Heart left ventricle (tissue), 16 donors: ENCODE measurements at regions not wholly inside any gene's neighbourhood (a gene's known extent, or its start where the extent isn't known, plus 50 kb on each side); places are given as distances from the start of the nearest gene placed in this dataset.

Source experiments
- ATAC-seq, 4 donors: fragments of 200-7000 bp; cut with Tn5 transposase; one replicate each; pipeline ENCODE4 v1.9.1; 2020 to 2022; ENCODE audit warnings: moderate library complexity in 4 of 4, mild to moderate bottlenecking in 3 of 4, moderate number of reproducible peaks in 1 of 4
- DNase-seq, 5 donors: peaks; one replicate each; pipeline ENCODE4 v3.0.0-alpha.2; 2020
- H3K27ac ChIP-seq, 12 donors: fragments of 200-600 bp; sonication (generic) in 4 of 12; one replicate each; pipeline versions ENCODE4 v1.5.0 to v1.8.0; 2016 to 2022; ENCODE audit warnings: mild to moderate bottlenecking in 2 of 12
- H3K27me3 ChIP-seq, 9 donors: fragments of 200-600 bp; sonication (generic) in 2 of 9; one replicate each; pipeline versions ENCODE4 v1.5.1 to v1.8.0; 2016 to 2022; ENCODE audit warnings: mild to moderate bottlenecking in 3 of 9
- H3K36me3 ChIP-seq, 9 donors: fragments of 200-600 bp; sonication (generic) in 2 of 9; one replicate each; pipeline versions ENCODE4 v1.5.0 to v1.8.0; 2018 to 2022; ENCODE audit warnings: mild to moderate bottlenecking in 2 of 9
- H3K4me1 ChIP-seq, 12 donors: fragments of 200-600 bp; sonication (generic) in 4 of 12; one replicate each; pipeline versions ENCODE4 v1.5.0 to v1.8.0; 2016 to 2022; ENCODE audit warnings: mild to moderate bottlenecking in 3 of 12
- H3K4me3 ChIP-seq, 12 donors: fragments of 200-600 bp; sonication (generic) in 4 of 12; one replicate each; pipeline versions ENCODE4 v1.5.0 to v1.8.0; 2017 to 2022; ENCODE audit warnings: mild to moderate bottlenecking in 9 of 12, moderate library complexity in 4 of 12
- H3K9me3 ChIP-seq, 12 donors: fragments of 200-600 bp; sonication (generic) in 4 of 12; one replicate each; pipeline versions ENCODE4 v1.5.0 to v1.8.0; 2016 to 2022; ENCODE audit warnings: mild to moderate bottlenecking in 1 of 12
- CTCF ChIP-seq, 12 donors: fragments of 200-600 bp; sonication (generic) in 4 of 12; IDR thresholded peaks; one replicate each; pipeline versions ENCODE4 v1.5.0 to v1.8.0; 2018 to 2022; ENCODE audit warnings: antibody characterized with exemption in 12 of 12, mild to moderate bottlenecking in 5 of 12
- POLR2A ChIP-seq, 2 donors: fragments of 450-650 bp; IDR thresholded peaks; one replicate each; pipeline ENCODE4 v1.6.1; 2017; ENCODE audit warnings: antibody characterized with exemption in 2 of 2, mild to moderate bottlenecking in 2 of 2, moderate library complexity in 2 of 2
- WGBS, 4 donors: extraction: QIAGEN DNeasy Blood & Tissue Kit in 2 of 4; methylation state at CpG; one replicate each; pipeline versions ENCODE4 v1.1.5 to v1.1.7; 2013 to 2018; 5-methylcytosine and 5-hydroxymethylcytosine counted together
- intact Hi-C, 10 donors: fragments of 100-400 bp; cut with DNase I; formaldehyde crosslinking; loops; one replicate each; pipeline versions ENCODE4 v1.11.1 to v1.14.2; 2022
- donor health status: ischemic (EF 13 %, LVEDD 7.1; RV severe dilation, severe dysfunction).
- donor health status: healthy with polysubstance abuse.
- donor health status: DM: no; HTN: yes; CAD: no.
- donor health status: DM: no; HTN: no; CAD: no.
- donor health status: ischemic (EF 25% LVEDD 6.9; RV normal size, moderate dysfunction).
- donor health status: ischemic (EF 25% LVEDD 5.7; RV mildly dilated, moderate dysfunction).
- donor health status: healthy.
- donor health status: DM: yes; HTN: yes; CAD: no.
- donor health status: ischemic (EF 35%, LVEDD 5.7; RV mildly dilated, moderate dysfunction).
- donor health status: nonischemic (EF 11% LVEDD 7.7; RV severe dilation, severe dysfunction).
- donor health status: DM: yes; HTN: yes; CAD: no.
- donor health status: PGD.
- donor health status: ischemic (EF 29% LVEDD 5.4; RV normal size, mild dysfunction).
- donor health status: nonischemic (EF 23%, LVEDD 6.1; RV moderate dilation, normal function).

DNA sequence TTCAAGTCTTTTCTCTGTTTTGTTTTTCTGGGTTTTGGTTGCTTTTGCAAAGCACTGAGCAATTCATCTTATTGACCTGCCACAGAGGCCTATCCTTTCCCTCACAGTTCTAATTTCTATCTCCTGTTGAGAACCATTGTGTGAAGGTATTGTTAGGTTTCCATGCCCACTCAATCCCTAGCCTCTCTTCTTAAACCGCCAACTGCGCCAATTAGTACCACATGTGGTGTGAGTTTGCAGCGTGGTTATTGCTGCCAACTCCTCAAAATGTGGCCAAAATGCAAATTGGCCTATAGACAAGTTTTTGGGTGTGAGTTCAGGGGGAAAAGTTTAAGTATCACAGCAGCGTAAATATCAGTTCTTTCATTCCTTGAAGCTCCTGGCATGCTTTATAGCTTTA, 232.6 kb downstream of the FLRT2 start:
- intact Hi-C loops: no loop called here
- Histone ChIP-seq H3K9me3 (no peaks in the 10 kb centered on the region), H3K4me1 (no peaks in the 10 kb centered on the region), H3K36me3 (no peaks in the 10 kb centered on the region), H3K27ac (no peak overlapping the region), H3K27me3 (no peaks in the 10 kb centered on the region), H3K4me3 (no peak overlapping the region)
- ATAC-seq (no peak), DNase-seq (no peak)
- no peak for TF ChIP-seq POLR2A (IDR thresholded peaks at IDR 0.05)
- no peak for TF ChIP-seq CTCF (IDR thresholded peaks at IDR 0.05)
- WGBS, 4 donors: 89 to 93% (median 91%) methylated on average over 4 of the region's 4 CpGs

DNA sequence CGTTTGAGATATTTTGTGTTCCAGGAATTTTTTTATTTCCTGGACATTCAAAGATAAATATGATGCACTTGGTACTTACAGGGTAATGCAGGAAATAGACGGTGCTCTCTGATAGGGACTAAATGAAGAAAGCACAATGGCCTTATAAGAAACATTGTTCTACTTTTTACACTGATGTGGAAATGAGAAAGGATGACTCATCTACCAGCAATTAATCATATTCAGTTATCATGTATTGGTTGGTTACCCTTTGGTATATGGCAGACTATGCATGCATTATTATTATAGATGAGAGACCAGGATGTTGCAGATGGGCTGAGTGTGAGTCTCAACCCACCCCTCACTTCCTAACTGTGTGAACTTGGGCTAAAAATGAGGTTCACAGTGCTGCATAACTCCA, 222.2 kb downstream of the FLRT2 start:
- WGBS, 4 donors: 36 to 57% (median 38%) methylated on average over 2 of the region's 2 CpGs
- ATAC-seq: no peak
- Histone ChIP-seq H3K4me1 (no peaks in the 10 kb centered on the region), H3K36me3 (no peaks in the 10 kb centered on the region), H3K9me3 (peaks cover 0 to 17% (median 0%) of the 10 kb centered on the region in 12 donors), H3K27ac (no peak overlapping the region), H3K4me3 (no peak overlapping the region), H3K27me3 (no peaks in the 10 kb centered on the region)
- intact Hi-C loops: no loop called here
- TF ChIP-seq CTCF (IDR thresholded peaks at IDR 0.05) (no peak), POLR2A (IDR thresholded peaks at IDR 0.05) (no peak)
- no peak for DNase-seq

GRCh38 chr14:85744573-85744972, 214.6 kb downstream of the FLRT2 start:
- 88 to 91% (median 89%) methylated on average over 4 of the region's 4 CpGs for WGBS, 4 donors
- H3K27ac ChIP-seq: no peak overlapping the region
- intact Hi-C loops: no loop called here
- no peaks in the 10 kb centered on the region for H3K4me1 ChIP-seq
- ATAC-seq: no peak
- TF ChIP-seq CTCF (IDR thresholded peaks at IDR 0.05): no peak
- no peak for TF ChIP-seq POLR2A (IDR thresholded peaks at IDR 0.05)
- H3K4me3 ChIP-seq: no peak overlapping the region
- H3K36me3 ChIP-seq: no peaks in the 10 kb centered on the region
- no peak for DNase-seq
- peaks cover 0 to 17% (median 0%) of the 10 kb centered on the region in 12 donors for H3K9me3 ChIP-seq
- H3K27me3 ChIP-seq: no peaks in the 10 kb centered on the region

DNA sequence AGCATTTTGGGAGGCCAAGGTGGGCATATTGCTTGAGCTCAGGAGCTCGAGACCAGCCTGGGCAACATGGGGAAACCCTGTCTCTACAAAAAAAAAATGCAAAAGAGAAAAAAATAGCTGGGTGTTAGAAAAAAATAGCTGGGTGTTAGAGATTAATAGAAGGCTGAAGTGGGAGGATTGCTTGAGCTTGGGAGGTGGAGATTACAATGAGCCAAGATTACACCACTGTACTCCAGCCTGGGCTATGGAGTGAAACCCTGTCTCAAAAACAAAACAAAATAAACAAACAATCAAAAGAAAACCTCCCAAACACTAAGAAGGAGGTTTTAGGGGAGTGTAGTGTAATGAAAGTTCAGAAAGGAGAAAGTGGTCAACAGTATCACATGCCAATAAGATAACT, 202.1 kb downstream of the FLRT2 start:
- H3K9me3 ChIP-seq: no peaks in the 10 kb centered on the region
- intact Hi-C loops: no loop called here
- peak overlapping the region in 3 of 12 donors; percentile 4 to 11 (median 5) for H3K27ac ChIP-seq
- H3K4me1 ChIP-seq: no peaks in the 10 kb centered on the region
- peak in 1 of 4 donors; percentile 42 for ATAC-seq
- 70 to 85% (median 72%) methylated on average over 1 of the region's 1 CpG for WGBS, 4 donors
- no peaks in the 10 kb centered on the region for H3K27me3 ChIP-seq
- no peak overlapping the region for H3K4me3 ChIP-seq
- TF ChIP-seq CTCF (IDR thresholded peaks at IDR 0.05) (no peak), POLR2A (IDR thresholded peaks at IDR 0.05) (no peak)
- no peak for DNase-seq
- H3K36me3 ChIP-seq: no peaks in the 10 kb centered on the region
